ENCODE measurements at regions not wholly inside any gene's neighbourhood (a gene's known extent, or its start where the extent isn't known, plus 50 kb on each side); places are given as distances from the start of the nearest gene placed in this dataset.

DNA sequence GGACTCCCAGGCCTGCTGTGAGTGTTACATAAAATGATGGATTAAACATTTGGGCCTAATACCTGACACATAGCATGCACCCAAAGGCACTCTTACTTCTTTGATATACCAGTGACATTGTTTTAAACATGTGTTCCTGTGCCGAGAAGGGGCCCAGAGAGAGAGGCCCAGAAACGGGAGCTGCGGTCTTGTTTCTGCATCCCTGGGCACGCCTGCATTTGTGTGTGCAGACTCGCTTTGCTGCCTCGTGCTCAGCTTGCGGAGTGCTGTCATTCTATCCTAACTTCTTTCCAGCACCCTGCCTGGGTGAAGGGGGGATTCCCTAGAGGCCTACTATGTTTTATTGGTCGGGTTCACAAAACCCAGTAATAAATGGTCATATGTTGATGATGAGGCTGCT lies 666.2 kb upstream of the HS6ST1 start:
- TF ChIP-seq, protein P1, sequence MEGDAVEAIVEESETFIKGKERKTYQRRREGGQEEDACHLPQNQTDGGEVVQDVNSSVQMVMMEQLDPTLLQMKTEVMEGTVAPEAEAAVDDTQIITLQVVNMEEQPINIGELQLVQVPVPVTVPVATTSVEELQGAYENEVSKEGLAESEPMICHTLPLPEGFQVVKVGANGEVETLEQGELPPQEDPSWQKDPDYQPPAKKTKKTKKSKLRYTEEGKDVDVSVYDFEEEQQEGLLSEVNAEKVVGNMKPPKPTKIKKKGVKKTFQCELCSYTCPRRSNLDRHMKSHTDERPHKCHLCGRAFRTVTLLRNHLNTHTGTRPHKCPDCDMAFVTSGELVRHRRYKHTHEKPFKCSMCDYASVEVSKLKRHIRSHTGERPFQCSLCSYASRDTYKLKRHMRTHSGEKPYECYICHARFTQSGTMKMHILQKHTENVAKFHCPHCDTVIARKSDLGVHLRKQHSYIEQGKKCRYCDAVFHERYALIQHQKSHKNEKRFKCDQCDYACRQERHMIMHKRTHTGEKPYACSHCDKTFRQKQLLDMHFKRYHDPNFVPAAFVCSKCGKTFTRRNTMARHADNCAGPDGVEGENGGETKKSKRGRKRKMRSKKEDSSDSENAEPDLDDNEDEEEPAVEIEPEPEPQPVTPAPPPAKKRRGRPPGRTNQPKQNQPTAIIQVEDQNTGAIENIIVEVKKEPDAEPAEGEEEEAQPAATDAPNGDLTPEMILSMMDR (IDR thresholded peaks at IDR 0.05; ENCODE audit: poor library complexity): no peak
- TF ChIP-seq EZH2phosphoT487 (IDR thresholded peaks at IDR 0.05; ENCODE audit: low read depth, severe bottlenecking, unreplicated experiment): no peak
